H7 (cell line): ENCODE measurements at regions not wholly inside any gene's neighbourhood (a gene's known extent, or its start where the extent isn't known, plus 50 kb on each side); places are given as distances from the start of the nearest gene placed in this dataset.

ENCODE experiments used
- DNase-seq: peaks from one replicate; pipeline ENCODE4 v3.0.0; 2012
- H3K27me3 ChIP-seq: 2 replicates; pipeline ENCODE4 v1.6.0; 2011; ENCODE audit warnings: mild to moderate bottlenecking, low read length; ENCODE audit not compliant: control insufficient read depth, insufficient read depth
- H3K36me3 ChIP-seq: replicated peaks from 2 replicates; pipeline ENCODE4 v1.5.1; 2011; ENCODE audit warnings: low read length; ENCODE audit not compliant: control insufficient read depth, insufficient read depth
- H3K4me3 ChIP-seq: 2 replicates; pipeline ENCODE4 v1.5.1; 2011; ENCODE audit warnings: low read depth, mild to moderate bottlenecking, control low read depth, low read length, moderate library complexity; ENCODE audit not compliant: insufficient read depth

DNA sequence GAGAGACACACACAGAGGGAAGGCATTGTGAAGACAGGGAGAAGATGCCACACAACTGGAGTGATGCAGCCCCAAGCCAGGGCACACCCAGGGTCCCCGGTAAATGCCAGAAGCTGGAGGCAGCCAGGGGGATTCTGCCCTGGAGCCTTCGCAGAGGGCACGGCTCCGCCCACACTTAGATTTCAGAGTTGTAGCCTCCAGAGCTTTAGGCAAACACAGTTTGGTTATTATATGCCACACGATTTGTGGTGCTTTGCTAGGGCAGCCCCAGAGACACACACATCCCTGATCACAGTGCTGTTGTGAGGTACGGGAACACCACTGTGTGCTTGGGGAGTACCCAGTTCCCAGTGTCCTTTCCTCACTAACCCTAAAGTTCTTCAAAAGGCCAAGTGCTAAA, 280.6 kb downstream of the SMOC2 start:
- no peak for DNase-seq
- H3K36me3 ChIP-seq, result no peaks in the 10 kb centered on the region
- no peak overlapping the region for H3K4me3 ChIP-seq
- no peaks in the 10 kb centered on the region for H3K27me3 ChIP-seq

DNA sequence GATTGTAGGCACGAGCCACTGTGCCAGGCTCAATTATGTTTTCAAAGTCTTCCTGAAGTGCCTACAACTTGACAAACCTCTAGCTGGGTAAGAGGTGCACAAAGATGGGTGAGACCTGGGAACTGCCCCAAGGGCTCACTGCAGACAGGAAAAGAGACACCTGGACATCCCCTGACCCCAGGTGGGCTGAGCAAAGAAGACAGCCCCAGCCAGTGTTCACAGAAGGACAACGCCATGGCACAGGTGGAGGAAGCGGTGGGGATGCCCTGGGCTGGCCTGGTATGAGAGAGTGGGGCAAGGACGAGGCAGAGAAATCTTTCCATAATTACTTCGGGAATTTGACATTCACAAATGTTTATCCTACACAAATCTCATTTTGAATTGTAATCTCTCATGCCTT, 278.9 kb downstream of the SMOC2 start:
- Histone ChIP-seq H3K4me3 (no peak overlapping the region), H3K27me3 (no peaks in the 10 kb centered on the region), H3K36me3 (no peaks in the 10 kb centered on the region)
- DNase-seq, result no peak

DNA sequence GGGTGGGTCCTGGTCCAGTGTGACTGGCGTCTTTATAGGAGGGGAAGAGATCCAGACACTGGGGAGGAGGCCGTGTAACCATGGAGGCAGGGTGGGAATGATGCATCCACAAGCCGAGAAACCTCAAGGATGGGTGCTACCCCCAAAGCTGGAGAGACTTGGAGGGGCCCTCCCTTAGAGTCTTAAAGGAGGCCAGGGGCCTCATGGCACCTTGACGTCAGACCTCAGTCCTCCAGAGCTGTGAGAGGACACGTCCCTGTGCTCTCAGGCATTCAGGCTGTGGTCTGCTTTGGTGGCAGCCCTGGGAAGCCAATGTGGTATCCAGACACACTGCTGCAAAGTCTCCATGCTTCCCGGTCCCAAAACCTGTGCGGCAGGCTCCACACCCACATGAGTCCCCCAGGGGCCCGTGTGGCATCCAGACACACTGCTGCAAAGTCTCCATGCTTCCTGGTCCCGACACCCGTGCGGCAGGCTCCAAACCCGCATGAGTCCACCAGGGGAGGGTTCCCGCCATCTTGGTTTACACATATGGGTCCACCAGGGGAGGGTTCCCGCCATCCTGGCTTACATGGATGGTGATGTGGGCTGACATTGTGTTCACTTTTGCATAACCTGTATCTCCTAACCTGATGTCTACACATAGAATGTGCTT, 278.0 kb downstream of the SMOC2 start:
- no peaks in the 10 kb centered on the region for H3K27me3 ChIP-seq
- no peak for DNase-seq
- H3K36me3 ChIP-seq, result no peaks in the 10 kb centered on the region

More for the DNA sequence above, 278.0 kb downstream of the SMOC2 start:
- no peak overlapping the region for H3K4me3 ChIP-seq
